SK-N-SH treated with all-trans-retinoic acid at 6 μM for 48 hours (cell line): ENCODE measurements at regions not wholly inside any gene's neighbourhood (a gene's known extent, or its start where the extent isn't known, plus 50 kb on each side); places are given as distances from the start of the nearest gene placed in this dataset.

Experiments
- ARNTL ChIP-seq: fragments of 450-650 bp; formaldehyde crosslinking; IDR thresholded peaks from 2 replicates; pipeline ENCODE4 v1.5.0; 2020; ENCODE audit warnings: low read depth, mild to moderate bottlenecking, moderate library complexity, borderline replicate concordance
- BACH2 ChIP-seq: fragments of 250-450 bp; sonication (Bioruptor Pico); IDR thresholded peaks from 2 replicates; pipeline ENCODE4 v1.9.0; 2021; ENCODE audit warnings: mild to moderate bottlenecking, borderline replicate concordance
- ESRRG ChIP-seq: fragments of 250-450 bp; sonication (Bioruptor Pico); IDR thresholded peaks from 2 replicates; pipeline ENCODE4 v1.6.1; 2021; ENCODE audit warnings: mild to moderate bottlenecking
- GLIS3 ChIP-seq: fragments of 250-450 bp; sonication (Bioruptor Pico); IDR thresholded peaks from 2 replicates; pipeline ENCODE4 v1.5.0; 2020; ENCODE audit warnings: mild to moderate bottlenecking, moderate library complexity
- OSR1 ChIP-seq: fragments of 250-450 bp; sonication (Bioruptor Pico); IDR thresholded peaks from 2 replicates; pipeline ENCODE4 v1.8.0; 2022; ENCODE audit warnings: moderate library complexity, mild to moderate bottlenecking, inconsistent platforms
- PPARA ChIP-seq: fragments of 250-450 bp; sonication (Bioruptor Pico); IDR thresholded peaks from 2 replicates; pipeline ENCODE4 v1.5.0; 2020; ENCODE audit warnings: mild to moderate bottlenecking, borderline replicate concordance
- RARB ChIP-seq: fragments of 250-450 bp; sonication (Bioruptor Pico); IDR thresholded peaks from 2 replicates; pipeline ENCODE4 v1.8.0; 2021; ENCODE audit warnings: mild to moderate bottlenecking, moderate library complexity
- ZC3H10 ChIP-seq: fragments of 250-450 bp; sonication (Bioruptor Pico); IDR thresholded peaks from 2 replicates; pipeline ENCODE4 v1.5.1; 2021; ENCODE audit warnings: mild to moderate bottlenecking, moderate library complexity
- ZFP3 ChIP-seq: fragments of 250-450 bp; sonication (Bioruptor Pico); IDR thresholded peaks from 2 replicates; pipeline ENCODE4 v1.5.0; 2020; ENCODE audit warnings: mild to moderate bottlenecking, moderate library complexity
- ZFP30 ChIP-seq: fragments of 450-650 bp; formaldehyde crosslinking; IDR thresholded peaks from 2 replicates; pipeline ENCODE4 v1.5.0; 2022; ENCODE audit warnings: mild to moderate bottlenecking, moderate library complexity
- ZNF70 ChIP-seq: fragments of 450-650 bp; formaldehyde crosslinking; IDR thresholded peaks from 2 replicates; pipeline ENCODE4 v1.5.0; 2020; ENCODE audit warnings: mild to moderate bottlenecking, moderate library complexity
- TF ChIP-seq, protein P1 (sequence below): fragments of 250-450 bp; sonication (Bioruptor Pico); IDR thresholded peaks from 2 replicates; pipeline ENCODE4 v1.8.0; 2020; ENCODE audit warnings: mild to moderate bottlenecking, moderate library complexity, borderline replicate concordance
- TF ChIP-seq, protein P2 (sequence below): fragments of 250-450 bp; sonication (Bioruptor Pico); IDR thresholded peaks from 2 replicates; pipeline ENCODE4 v1.5.1; 2020; ENCODE audit warnings: low read depth, mild to moderate bottlenecking, moderate library complexity
- TF ChIP-seq, protein P3 (sequence below): fragments of 250-450 bp; sonication (Bioruptor Pico); IDR thresholded peaks from 2 replicates; pipeline ENCODE4 v1.8.0; 2021; ENCODE audit warnings: low read depth, mild to moderate bottlenecking, moderate library complexity, borderline replicate concordance

DNA sequence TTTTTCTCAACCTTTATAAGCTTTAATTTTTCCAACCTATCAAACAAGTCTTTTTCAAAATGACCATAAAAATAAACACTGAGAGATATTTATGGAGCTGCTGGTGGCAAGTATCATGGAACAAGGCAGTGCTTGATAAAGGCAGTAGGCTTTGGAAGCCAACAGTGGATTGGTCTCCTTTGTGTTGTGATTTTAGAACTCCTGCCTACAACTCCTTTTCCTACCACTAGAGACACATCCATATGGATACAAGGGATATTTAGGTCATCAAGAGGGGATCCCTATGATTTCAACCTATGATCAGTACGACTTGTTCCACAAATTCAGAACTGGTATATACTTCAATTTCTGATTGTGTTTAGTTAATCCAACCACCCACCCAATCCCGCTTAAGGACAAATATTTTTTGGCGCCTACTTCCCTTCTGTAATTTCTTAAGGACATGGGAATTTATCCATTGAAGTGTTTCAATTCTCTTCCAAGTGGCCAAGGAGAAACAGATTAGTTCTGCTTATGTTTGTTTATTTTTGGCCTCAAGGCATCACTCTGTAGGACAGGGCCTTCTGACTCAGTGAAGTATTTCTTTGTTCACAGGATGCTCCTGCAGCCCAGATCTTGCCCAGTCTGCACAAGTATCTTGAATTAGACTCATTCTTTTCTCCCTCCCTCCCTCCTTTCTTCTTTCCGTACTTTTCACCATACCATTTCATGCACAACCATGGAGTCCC, 2119.6 kb upstream of the PIK3C3 start:
- TF ChIP-seq PPARA (no peak), GLIS3 (CRISPR knock-in tag) (no peak), ZC3H10 (CRISPR knock-in tag) (no peak), RARB (no peak), ZFP3 (CRISPR knock-in tag) (no peak), ZFP30 (CRISPR knock-in tag) (no peak), ARNTL (no peak), ESRRG (CRISPR knock-in tag) (no peak), BACH2 (no peak), OSR1 (CRISPR knock-in tag) (no peak), ZNF70 (CRISPR knock-in tag) (no peak)
- TF ChIP-seq, protein P1, sequence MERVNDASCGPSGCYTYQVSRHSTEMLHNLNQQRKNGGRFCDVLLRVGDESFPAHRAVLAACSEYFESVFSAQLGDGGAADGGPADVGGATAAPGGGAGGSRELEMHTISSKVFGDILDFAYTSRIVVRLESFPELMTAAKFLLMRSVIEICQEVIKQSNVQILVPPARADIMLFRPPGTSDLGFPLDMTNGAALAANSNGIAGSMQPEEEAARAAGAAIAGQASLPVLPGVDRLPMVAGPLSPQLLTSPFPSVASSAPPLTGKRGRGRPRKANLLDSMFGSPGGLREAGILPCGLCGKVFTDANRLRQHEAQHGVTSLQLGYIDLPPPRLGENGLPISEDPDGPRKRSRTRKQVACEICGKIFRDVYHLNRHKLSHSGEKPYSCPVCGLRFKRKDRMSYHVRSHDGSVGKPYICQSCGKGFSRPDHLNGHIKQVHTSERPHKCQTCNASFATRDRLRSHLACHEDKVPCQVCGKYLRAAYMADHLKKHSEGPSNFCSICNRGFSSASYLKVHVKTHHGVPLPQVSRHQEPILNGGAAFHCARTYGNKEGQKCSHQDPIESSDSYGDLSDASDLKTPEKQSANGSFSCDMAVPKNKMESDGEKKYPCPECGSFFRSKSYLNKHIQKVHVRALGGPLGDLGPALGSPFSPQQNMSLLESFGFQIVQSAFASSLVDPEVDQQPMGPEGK (CRISPR knock-in tag): no peak
- TF ChIP-seq, protein P2, sequence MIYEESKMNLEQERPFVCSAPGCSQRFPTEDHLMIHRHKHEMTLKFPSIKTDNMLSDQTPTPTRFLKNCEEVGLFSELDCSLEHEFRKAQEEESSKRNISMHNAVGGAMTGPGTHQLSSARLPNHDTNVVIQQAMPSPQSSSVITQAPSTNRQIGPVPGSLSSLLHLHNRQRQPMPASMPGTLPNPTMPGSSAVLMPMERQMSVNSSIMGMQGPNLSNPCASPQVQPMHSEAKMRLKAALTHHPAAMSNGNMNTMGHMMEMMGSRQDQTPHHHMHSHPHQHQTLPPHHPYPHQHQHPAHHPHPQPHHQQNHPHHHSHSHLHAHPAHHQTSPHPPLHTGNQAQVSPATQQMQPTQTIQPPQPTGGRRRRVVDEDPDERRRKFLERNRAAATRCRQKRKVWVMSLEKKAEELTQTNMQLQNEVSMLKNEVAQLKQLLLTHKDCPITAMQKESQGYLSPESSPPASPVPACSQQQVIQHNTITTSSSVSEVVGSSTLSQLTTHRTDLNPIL (CRISPR knock-in tag): no peak
- TF ChIP-seq, protein P3, sequence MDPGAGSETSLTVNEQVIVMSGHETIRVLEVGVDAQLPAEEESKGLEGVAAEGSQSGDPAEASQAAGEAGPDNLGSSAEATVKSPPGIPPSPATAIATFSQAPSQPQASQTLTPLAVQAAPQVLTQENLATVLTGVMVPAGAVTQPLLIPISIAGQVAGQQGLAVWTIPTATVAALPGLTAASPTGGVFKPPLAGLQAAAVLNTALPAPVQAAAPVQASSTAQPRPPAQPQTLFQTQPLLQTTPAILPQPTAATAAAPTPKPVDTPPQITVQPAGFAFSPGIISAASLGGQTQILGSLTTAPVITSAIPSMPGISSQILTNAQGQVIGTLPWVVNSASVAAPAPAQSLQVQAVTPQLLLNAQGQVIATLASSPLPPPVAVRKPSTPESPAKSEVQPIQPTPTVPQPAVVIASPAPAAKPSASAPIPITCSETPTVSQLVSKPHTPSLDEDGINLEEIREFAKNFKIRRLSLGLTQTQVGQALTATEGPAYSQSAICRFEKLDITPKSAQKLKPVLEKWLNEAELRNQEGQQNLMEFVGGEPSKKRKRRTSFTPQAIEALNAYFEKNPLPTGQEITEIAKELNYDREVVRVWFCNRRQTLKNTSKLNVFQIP: no peak
